Panc1 (cell line): ENCODE measurements at regions not wholly inside any gene's neighbourhood (a gene's known extent, or its start where the extent isn't known, plus 50 kb on each side); places are given as distances from the start of the nearest gene placed in this dataset.

Experiments
- ATAC-seq: fragments of 200-7000 bp; cut with Tn5 transposase; 2 replicates; pipeline ENCODE4 v1.9.1; 2020; ENCODE audit warnings: mild to moderate bottlenecking, moderate library complexity
- BruUV-seq: library from RNA; stranded (reverse); fragments of 400-500 nt; replicated peaks from 2 replicates; lab custom pipeline; 2021; lab: Mats Ljungman, UMichigan
- CTCF ChIA-PET: fragments of 300-600 bp; sonication (Branson Sonifier 250); formaldehyde crosslinking; loops from one replicate; lab custom pipeline; 2022; ENCODE audit warnings: antibody characterized with exemption; lab: Charles Lee
- POLR2A ChIA-PET: fragments of 300-600 bp; sonication (Branson Sonifier 250); formaldehyde crosslinking; loops from one replicate; lab custom pipeline; 2022; ENCODE audit warnings: antibody characterized with exemption; lab: Charles Lee
- DNase-seq: peaks from one replicate; pipeline ENCODE4 v3.0.0-alpha.2; 2010; ENCODE audit warnings: low read depth, low spot score
- H3K27ac ChIP-seq: 2 replicates; pipeline ENCODE4 v1.5.1; 2011; ENCODE audit warnings: mild to moderate bottlenecking, low read length, inconsistent platforms
- H3K27me3 ChIP-seq: fragments of 200-500 bp; sonication (Bioruptor generic); 2 replicates; pipeline ENCODE4 v1.6.0; 2014; ENCODE audit warnings: low read length, inconsistent platforms; ENCODE audit not compliant: control insufficient read depth, insufficient read depth
- H3K36me3 ChIP-seq: fragments of 200-500 bp; sonication (Bioruptor generic); 2 replicates; pipeline ENCODE4 v1.5.1; 2014; ENCODE audit warnings: inconsistent platforms, mild to moderate bottlenecking, low read length, moderate library complexity; ENCODE audit not compliant: control insufficient read depth, insufficient read depth
- H3K4me1 ChIP-seq: 2 replicates; pipeline ENCODE4 v1.5.1; 2011; ENCODE audit warnings: inconsistent platforms, mild to moderate bottlenecking, low read length, moderate library complexity; ENCODE audit not compliant: control insufficient read depth, insufficient read depth
- H3K4me3 ChIP-seq, 2 experiments: 2 replicates each; pipeline ENCODE4 v1.5.1; 2011 to 2012; ENCODE audit warnings: low read depth in 2 of 2, low read length in 2 of 2, mild to moderate bottlenecking in 2 of 2, inconsistent platforms in 1 of 2, moderate library complexity in 1 of 2
- H3K9me3 ChIP-seq: fragments of 200-500 bp; sonication (Bioruptor generic); 2 replicates; pipeline ENCODE4 v1.5.1; 2014; ENCODE audit warnings: low read depth, mild to moderate bottlenecking, inconsistent platforms, low read length, moderate library complexity; ENCODE audit not compliant: control insufficient read depth, insufficient read depth
- CTCF ChIP-seq: fragments of 450-650 bp; IDR thresholded peaks from 2 replicates; pipeline ENCODE4 v1.5.1; 2017; ENCODE audit warnings: mild to moderate bottlenecking
- POLR2AphosphoS5 ChIP-seq: IDR thresholded peaks from 2 replicates; pipeline ENCODE4 v1.6.1; 2012; ENCODE audit warnings: mild to moderate bottlenecking, low read depth, low read length, moderate library complexity
- REST ChIP-seq, 2 experiments: IDR thresholded peaks; 2 replicates each; pipeline ENCODE4 v1.6.1; 2011 to 2012; ENCODE audit warnings: low read depth in 2 of 2, control low read depth in 1 of 2, low read length in 1 of 2, mild to moderate bottlenecking in 1 of 2, moderate library complexity in 1 of 2; ENCODE audit not compliant: insufficient read depth in 1 of 2
- SIN3A ChIP-seq: IDR thresholded peaks from 2 replicates; pipeline ENCODE4 v1.6.1; 2012; ENCODE audit warnings: low read depth, mild to moderate bottlenecking, low read length, moderate library complexity, borderline replicate concordance; ENCODE audit not compliant: insufficient read depth
- TCF7L2 ChIP-seq: IDR thresholded peaks from 2 replicates; pipeline ENCODE4 v1.6.1; 2011; ENCODE audit warnings: mild to moderate bottlenecking, low read depth, low read length, inconsistent platforms
- in situ Hi-C: cut with HindIII; loops from 2 replicates; pipeline ENCODE4 v1.10.0; 2016; ENCODE audit warnings: low sequenced_read_pairs, low pct_unique_long_range_greater_than_20kb
- intact Hi-C: fragments of 100-400 bp; cut with micrococcal nuclease; formaldehyde crosslinking; loops from one replicate; pipeline ENCODE4 v1.10.0; 2022; ENCODE audit not compliant: unreplicated experiment

GRCh38 chr9:84484172-84484571 is 143.6 kb upstream of the SLC28A3 start:
- no peak for TF ChIP-seq TCF7L2
- BruUV-seq, result no TSS peak
- POLR2A ChIA-PET, result no interaction called here
- no peak for DNase-seq
- no peaks in the 10 kb centered on the region for H3K27me3 ChIP-seq
- no peak overlapping the region for H3K27ac ChIP-seq
- no peaks in the 10 kb centered on the region for H3K9me3 ChIP-seq
- no peak overlapping the region for H3K4me3 ChIP-seq
- ATAC-seq, result no peak
- in situ Hi-C loops, result no loop called here
- H3K4me1 ChIP-seq, result no peaks in the 10 kb centered on the region
- CTCF ChIA-PET, result no interaction called here
- intact Hi-C loops, result no loop called here
- H3K36me3 ChIP-seq, result no peaks in the 10 kb centered on the region

GRCh38 chr9:84485539-84485938 is 145.0 kb upstream of the SLC28A3 start:
- TF ChIP-seq REST (IDR thresholded peaks at IDR 0.05; ENCODE audit: insufficient read depth in 1 of 2, low read depth in 2 of 2, low read length in 1 of 2) (no peak), TCF7L2 (no peak), CTCF (no peak), POLR2AphosphoS5 (no peak), SIN3A (no peak)
- intact Hi-C loops (no loop called here), in situ Hi-C loops (no loop called here)
- Histone ChIP-seq H3K4me3 (no peak overlapping the region), H3K4me1 (no peaks in the 10 kb centered on the region), H3K27ac (no peak overlapping the region), H3K27me3 (no peaks in the 10 kb centered on the region), H3K9me3 (no peaks in the 10 kb centered on the region), H3K36me3 (no peaks in the 10 kb centered on the region)
- ChIA-PET POLR2A (no interaction called here), CTCF (no interaction called here)
- no peak for ATAC-seq
- no TSS peak for BruUV-seq
- DNase-seq, result no peak

- DNase-seq (no peak), ATAC-seq (no peak)
- Histone ChIP-seq H3K4me3 (no peak overlapping the region), H3K9me3 (no peaks in the 10 kb centered on the region), H3K27ac (no peak overlapping the region), H3K36me3 (no peaks in the 10 kb centered on the region), H3K27me3 (no peaks in the 10 kb centered on the region), H3K4me1 (no peaks in the 10 kb centered on the region)
- in situ Hi-C loops (no loop called here), intact Hi-C loops (no loop called here)
- BruUV-seq, result no TSS peak
- ChIA-PET POLR2A (no interaction called here), CTCF (no interaction called here)
- TF ChIP-seq TCF7L2 (no peak), SIN3A (no peak), REST (IDR thresholded peaks at IDR 0.05; ENCODE audit: insufficient read depth in 1 of 2, low read depth in 2 of 2, low read length in 1 of 2) (no peak), POLR2AphosphoS5 (no peak), CTCF (no peak)
Observed at GRCh38 chr9:84486663-84487062, 146.1 kb upstream of the SLC28A3 start.
